NCI-H82 (cell line): ENCODE measurements at regions not wholly inside any gene's neighbourhood (a gene's known extent, or its start where the extent isn't known, plus 50 kb on each side); places are given as distances from the start of the nearest gene placed in this dataset.

Experiments used
- DNase-seq: peaks from one replicate; lab custom pipeline; 2025; lab: John Stamatoyannopoulos, UW

- DNase-seq = peak; percentile 81
Measured at GRCh38 chr10:107814865-107815487, 650.5 kb upstream of the SORCS1 start.

- peak; percentile 27 for DNase-seq
Measured at GRCh38 chr10:107813451-107814162, 649.1 kb upstream of the SORCS1 start.

- DNase-seq = no peak
Measured at GRCh38 chr10:107809889-107810288, 645.4 kb upstream of the SORCS1 start.

- no peak for DNase-seq
Measured at GRCh38 chr10:107807836-107808235, 643.3 kb upstream of the SORCS1 start.

- DNase-seq = no peak
Measured at GRCh38 chr10:107806026-107806425, 641.5 kb upstream of the SORCS1 start.

- DNase-seq = no peak
Measured at GRCh38 chr10:107803546-107803945, 639.0 kb upstream of the SORCS1 start.

- no peak for DNase-seq
Measured at GRCh38 chr10:107800061-107800460, 635.6 kb upstream of the SORCS1 start.

- DNase-seq = no peak
Measured at GRCh38 chr10:107790271-107790670, 625.8 kb upstream of the SORCS1 start.

GRCh38 chr10:107771066-107771465, 606.6 kb upstream of the SORCS1 start:
- no peak for DNase-seq

- DNase-seq = no peak
Measured at GRCh38 chr10:107767185-107767584, 602.7 kb upstream of the SORCS1 start.

- DNase-seq = no peak
Measured at GRCh38 chr10:107754814-107755213, 590.3 kb upstream of the SORCS1 start.

- DNase-seq = no peak
Measured at GRCh38 chr10:107749235-107749634, 584.7 kb upstream of the SORCS1 start.

- DNase-seq = no peak
Measured at GRCh38 chr10:107747851-107748250, 583.3 kb upstream of the SORCS1 start.

- DNase-seq = no peak
Measured at GRCh38 chr10:107741971-107742370, 577.5 kb upstream of the SORCS1 start.

GRCh38 chr10:107740962-107741690, 576.6 kb upstream of the SORCS1 start:
- no peak for DNase-seq

- no peak for DNase-seq
Measured at GRCh38 chr10:107739951-107740350, 575.4 kb upstream of the SORCS1 start.

GRCh38 chr10:107733328-107734130, 569.0 kb upstream of the SORCS1 start:
- DNase-seq = no peak

- no peak for DNase-seq
Measured at GRCh38 chr10:107732045-107732444, 567.5 kb upstream of the SORCS1 start.

- DNase-seq = no peak
Measured at GRCh38 chr10:107728807-107729206, 564.3 kb upstream of the SORCS1 start.

GRCh38 chr10:107727767-107728317, 563.3 kb upstream of the SORCS1 start:
- DNase-seq = no peak

GRCh38 chr10:107718864-107719263, 554.4 kb upstream of the SORCS1 start:
- DNase-seq = no peak

GRCh38 chr10:107717046-107717445, 552.5 kb upstream of the SORCS1 start:
- DNase-seq = no peak
